PC-3 (cell line): ENCODE measurements at regions not wholly inside any gene's neighbourhood (a gene's known extent, or its start where the extent isn't known, plus 50 kb on each side); places are given as distances from the start of the nearest gene placed in this dataset.

Experiments used
- ATAC-seq: fragments of 200-7000 bp; cut with Tn5 transposase; 2 replicates; pipeline ENCODE4 v1.9.1; 2020; ENCODE audit warnings: mild to moderate bottlenecking, moderate library complexity
- BruUV-seq: library from RNA; stranded (reverse); fragments of 400-500 nt; replicated peaks from 2 replicates; lab custom pipeline; 2021; lab: Mats Ljungman, UMichigan
- CTCF ChIA-PET: fragments of 300-600 bp; sonication (Branson Sonifier 250); formaldehyde crosslinking; loops from one replicate; lab custom pipeline; 2022; ENCODE audit warnings: antibody characterized with exemption; lab: Charles Lee
- POLR2A ChIA-PET: fragments of 300-600 bp; sonication (Branson Sonifier 250); formaldehyde crosslinking; loops from one replicate; lab custom pipeline; 2022; ENCODE audit warnings: antibody characterized with exemption; ENCODE audit not compliant: unreplicated experiment; lab: Charles Lee
- DNase-seq: peaks from one replicate; pipeline ENCODE4 v3.0.0-alpha.2; 2015
- H2AFZ ChIP-seq: fragments of 300-600 bp; sonication (generic); 2 replicates; pipeline ENCODE4 v1.6.0; 2016; ENCODE audit warnings: antibody characterized with exemption, low read length
- H3F3A ChIP-seq: fragments of 300-600 bp; sonication (generic); one replicate; pipeline ENCODE4 v1.6.0; 2017; ENCODE audit warnings: antibody characterized with exemption, low read length, control low read depth, mild to moderate bottlenecking; ENCODE audit not compliant: unreplicated experiment
- H3K27ac ChIP-seq: fragments of 300-600 bp; sonication (generic); 2 replicates; pipeline ENCODE4 v1.5.1; 2016; ENCODE audit warnings: mild to moderate bottlenecking, low read length
- H3K27me3 ChIP-seq: fragments of 300-600 bp; sonication (generic); 2 replicates; pipeline ENCODE4 v1.6.1; 2016; ENCODE audit warnings: low read length, mixed read lengths
- H3K36me3 ChIP-seq: fragments of 300-600 bp; sonication (generic); 2 replicates; pipeline ENCODE4 v1.6.1; 2016; ENCODE audit warnings: low read depth, mixed run types, low read length, mixed read lengths
- H3K4me1 ChIP-seq: fragments of 300-600 bp; sonication (generic); 2 replicates; pipeline ENCODE4 v1.5.1; 2016; ENCODE audit warnings: low read length; ENCODE audit not compliant: insufficient read depth
- H3K4me2 ChIP-seq: fragments of 300-600 bp; sonication (generic); 2 replicates; pipeline ENCODE4 v1.6.0; 2016; ENCODE audit warnings: low read length
- H3K4me3 ChIP-seq: fragments of 300-600 bp; sonication (generic); 2 replicates; pipeline ENCODE4 v1.5.1; 2016; ENCODE audit warnings: mild to moderate bottlenecking, low read length, mixed read lengths
- H3K79me2 ChIP-seq: fragments of 300-600 bp; sonication (generic); 2 replicates; pipeline ENCODE4 v1.6.1; 2017; ENCODE audit warnings: low read length, mixed read lengths
- H3K9ac ChIP-seq: fragments of 300-600 bp; sonication (generic); 2 replicates; pipeline ENCODE4 v1.6.0; 2016; ENCODE audit warnings: mild to moderate bottlenecking, low read length
- H3K9me2 ChIP-seq: fragments of 300-600 bp; sonication (generic); replicated peaks from 2 replicates; pipeline ENCODE4 v1.6.1; 2016; ENCODE audit warnings: mixed run types, low read length, mixed read lengths
- H3K9me3 ChIP-seq: fragments of 300-600 bp; sonication (generic); 2 replicates; pipeline ENCODE4 v1.6.1; 2016; ENCODE audit warnings: low read length, mixed read lengths
- H4K20me1 ChIP-seq: fragments of 300-600 bp; sonication (generic); 2 replicates; pipeline ENCODE4 v1.6.1; 2016; ENCODE audit warnings: low read length, mixed read lengths
- CTCF ChIP-seq: fragments of 300-600 bp; sonication (generic); conservative IDR thresholded peaks from 2 replicates; pipeline ENCODE4 v1.5.1; 2017; ENCODE audit warnings: antibody characterized with exemption, low read depth, mild to moderate bottlenecking, low read length
- EZH2 ChIP-seq: fragments of 300-600 bp; sonication (generic); IDR thresholded peaks from one replicate; pipeline ENCODE4 v1.6.1; 2017; ENCODE audit warnings: antibody characterized with exemption, mild to moderate bottlenecking, low read length; ENCODE audit not compliant: unreplicated experiment
- EZH2phosphoT487 ChIP-seq: fragments of 300-600 bp; sonication (generic); IDR thresholded peaks from 2 replicates; pipeline ENCODE4 v1.6.1; 2018; ENCODE audit warnings: mild to moderate bottlenecking, antibody characterized with exemption, low read length, borderline replicate concordance
- intact Hi-C: fragments of 100-400 bp; cut with micrococcal nuclease; formaldehyde crosslinking; loops from 2 replicates; pipeline ENCODE4 v1.9.0; 2023

GRCh38 chr6:90454836-90455427 is 131.9 kb downstream of the MAP3K7 start:
- Histone ChIP-seq H3K79me2 (no peaks in the 10 kb centered on the region), H3K27me3 (no peaks in the 10 kb centered on the region), H3K9me3 (no peaks in the 10 kb centered on the region), H3K9me2 (no peaks in the 10 kb centered on the region), H3K4me3 (no peak overlapping the region), H3K4me2 (peak overlapping the region; percentile 11; the same call in 1 of the 2 replicates), H4K20me1 (no peaks in the 10 kb centered on the region), H3K27ac (peak overlapping the region; percentile 53), H3K9ac (no peak overlapping the region), H3K4me1 (peaks cover 11% of the 10 kb centered on the region), H3K36me3 (no peaks in the 10 kb centered on the region), H3F3A (no peaks in the 10 kb centered on the region), H2AFZ (no peak overlapping the region)
- intact Hi-C loops = no loop called here
- BruUV-seq = no TSS peak
- POLR2A ChIA-PET = no interaction called here
- CTCF ChIA-PET = no interaction called here
- DNase-seq (peak; percentile 75), ATAC-seq (peak; percentile 74)
- TF ChIP-seq EZH2phosphoT487 = no peak
- TF ChIP-seq CTCF = no peak
- TF ChIP-seq EZH2 = no peak

- intact Hi-C loops = no loop called here
- Histone ChIP-seq H2AFZ (no peak overlapping the region), H3K27me3 (no peaks in the 10 kb centered on the region), H3K9me2 (no peaks in the 10 kb centered on the region), H4K20me1 (no peaks in the 10 kb centered on the region), H3K79me2 (no peaks in the 10 kb centered on the region), H3K36me3 (no peaks in the 10 kb centered on the region), H3K4me3 (no peak overlapping the region), H3K4me1 (peaks cover 6% of the 10 kb centered on the region), H3K9me3 (no peaks in the 10 kb centered on the region), H3K9ac (no peak overlapping the region), H3F3A (no peaks in the 10 kb centered on the region), H3K27ac (no peak overlapping the region), H3K4me2 (no peak overlapping the region)
- ChIA-PET POLR2A (no interaction called here), CTCF (no interaction called here)
- TF ChIP-seq EZH2phosphoT487 = no peak
- TF ChIP-seq EZH2 = no peak
- TF ChIP-seq CTCF = no peak
- no TSS peak for BruUV-seq
- ATAC-seq = no peak
- no peak for DNase-seq
Observed at GRCh38 chr6:90450268-90450953, 136.5 kb downstream of the MAP3K7 start.

- no TSS peak for BruUV-seq
- H3K4me2 ChIP-seq = no peak overlapping the region
- H3K4me1 ChIP-seq = peaks cover 1% of the 10 kb centered on the region; the same call in 1 of the 2 replicates
- H3K9me3 ChIP-seq = no peaks in the 10 kb centered on the region
- ATAC-seq (no peak), DNase-seq (no peak)
- POLR2A ChIA-PET = no interaction called here
- H3K4me3 ChIP-seq = no peak overlapping the region
- no peak overlapping the region for H3K9ac ChIP-seq
- H3K36me3 ChIP-seq = no peaks in the 10 kb centered on the region
- no peak overlapping the region for H2AFZ ChIP-seq
- H3F3A ChIP-seq = no peaks in the 10 kb centered on the region
- no peaks in the 10 kb centered on the region for H3K79me2 ChIP-seq
- H4K20me1 ChIP-seq = no peaks in the 10 kb centered on the region
- no peaks in the 10 kb centered on the region for H3K27me3 ChIP-seq
- no peak overlapping the region for H3K27ac ChIP-seq
- CTCF ChIA-PET = no interaction called here
- intact Hi-C loops = no loop called here
- TF ChIP-seq EZH2 (no peak), CTCF (no peak), EZH2phosphoT487 (no peak)
- H3K9me2 ChIP-seq = no peaks in the 10 kb centered on the region
Observed at GRCh38 chr6:90449311-90449710, 137.6 kb downstream of the MAP3K7 start.
